ENCODE measurements at regions not wholly inside any gene's neighbourhood (a gene's known extent, or its start where the extent isn't known, plus 50 kb on each side); places are given as distances from the start of the nearest gene placed in this dataset.

DNA sequence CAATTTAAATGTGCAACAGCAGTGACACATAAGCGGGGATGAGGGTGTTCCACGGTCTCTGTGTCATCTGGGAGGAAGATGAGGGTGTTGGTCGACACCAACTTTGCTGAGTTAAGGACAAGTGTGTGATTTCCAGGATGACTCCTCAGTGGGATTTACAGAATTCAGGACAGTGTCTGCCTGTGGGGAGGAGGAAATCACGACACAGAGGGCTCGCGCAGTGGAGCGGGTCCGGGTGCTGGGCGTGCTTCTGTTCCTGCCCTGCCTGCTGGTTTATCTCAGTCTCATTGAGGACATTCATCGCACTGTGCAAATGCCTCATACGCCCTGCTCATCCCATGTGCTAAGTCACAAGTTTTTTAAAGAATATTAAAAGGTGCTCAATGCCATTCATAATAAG, 73.7 kb upstream of the ADAMTS2 start:
- ATAC-seq (replicated peaks; ENCODE audit: extremely low read depth, poor library complexity, severe bottlenecking) (no peak), DNase-seq (ENCODE audit: low spot score in 2 of 2) (no peak)
- H3K27me3 Mint-ChIP-seq, result peaks cover 39% of the 10 kb centered on the region
- no peaks in the 10 kb centered on the region for H3K36me3 Mint-ChIP-seq (ENCODE audit: insufficient read depth)
- H3K9me3 Mint-ChIP-seq, result no peaks in the 10 kb centered on the region
- no peak overlapping the region for H3K27ac Mint-ChIP-seq (ENCODE audit: low read depth)
- H3K4me3 Mint-ChIP-seq, result no peak overlapping the region
- H3K4me1 Mint-ChIP-seq, result no peaks in the 10 kb centered on the region

DNA sequence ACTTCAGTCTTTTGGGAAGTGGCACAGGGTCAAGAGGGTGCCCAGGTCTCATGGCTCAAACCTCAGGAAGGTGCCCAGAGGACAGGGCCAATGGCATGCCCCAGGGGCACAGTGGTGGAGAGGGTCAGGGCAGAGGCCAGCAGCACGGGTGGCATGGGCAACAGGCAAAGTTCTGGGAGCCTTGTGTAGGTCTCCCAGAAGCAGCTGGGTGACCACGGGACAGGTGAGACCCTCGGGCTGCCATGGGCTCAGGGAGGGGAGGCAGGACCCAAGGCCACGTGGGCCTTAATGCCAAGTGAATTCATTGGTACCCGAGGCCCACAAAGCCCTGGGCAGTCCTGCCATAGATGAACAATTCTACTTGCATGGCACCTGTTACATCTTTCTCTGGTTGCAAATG, 72.4 kb upstream of the ADAMTS2 start:
- no peak for DNase-seq (ENCODE audit: low spot score in 2 of 2)
- Mint-ChIP-seq H3K4me1 (no peaks in the 10 kb centered on the region), H3K36me3 (ENCODE audit: insufficient read depth) (no peaks in the 10 kb centered on the region), H3K27me3 (peaks cover 40% of the 10 kb centered on the region), H3K9me3 (no peaks in the 10 kb centered on the region), H3K27ac (ENCODE audit: low read depth) (no peak overlapping the region), H3K4me3 (no peak overlapping the region)
- no peak for ATAC-seq (replicated peaks; ENCODE audit: extremely low read depth, poor library complexity, severe bottlenecking)

DNA sequence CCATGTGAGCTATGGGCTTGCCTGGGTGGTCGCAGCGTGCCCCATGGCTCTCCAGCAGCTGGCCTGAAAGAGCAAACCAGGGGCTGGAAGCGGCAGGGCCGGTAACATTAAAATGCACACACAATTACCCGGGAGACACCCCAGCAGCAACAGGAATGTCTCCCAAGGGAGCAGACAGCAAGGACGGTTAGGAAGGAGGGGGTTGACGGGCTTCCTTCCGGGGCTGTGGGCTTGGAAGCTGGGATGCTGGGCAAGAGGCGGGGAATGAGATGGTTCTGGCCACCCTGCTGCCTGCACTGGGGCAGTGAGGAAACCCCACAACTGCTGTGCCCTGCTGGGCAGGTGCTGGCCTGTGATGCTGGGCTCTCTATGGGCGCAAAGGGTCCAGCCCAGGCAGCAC, 71.8 kb upstream of the ADAMTS2 start:
- Mint-ChIP-seq H3K4me3 (no peak overlapping the region), H3K27ac (ENCODE audit: low read depth) (no peak overlapping the region), H3K27me3 (peaks cover 34% of the 10 kb centered on the region), H3K4me1 (no peaks in the 10 kb centered on the region), H3K9me3 (no peaks in the 10 kb centered on the region), H3K36me3 (ENCODE audit: insufficient read depth) (no peaks in the 10 kb centered on the region)
- ATAC-seq (replicated peaks; ENCODE audit: extremely low read depth, poor library complexity, severe bottlenecking), result no peak
- DNase-seq (ENCODE audit: low spot score in 2 of 2), result no peak

DNA sequence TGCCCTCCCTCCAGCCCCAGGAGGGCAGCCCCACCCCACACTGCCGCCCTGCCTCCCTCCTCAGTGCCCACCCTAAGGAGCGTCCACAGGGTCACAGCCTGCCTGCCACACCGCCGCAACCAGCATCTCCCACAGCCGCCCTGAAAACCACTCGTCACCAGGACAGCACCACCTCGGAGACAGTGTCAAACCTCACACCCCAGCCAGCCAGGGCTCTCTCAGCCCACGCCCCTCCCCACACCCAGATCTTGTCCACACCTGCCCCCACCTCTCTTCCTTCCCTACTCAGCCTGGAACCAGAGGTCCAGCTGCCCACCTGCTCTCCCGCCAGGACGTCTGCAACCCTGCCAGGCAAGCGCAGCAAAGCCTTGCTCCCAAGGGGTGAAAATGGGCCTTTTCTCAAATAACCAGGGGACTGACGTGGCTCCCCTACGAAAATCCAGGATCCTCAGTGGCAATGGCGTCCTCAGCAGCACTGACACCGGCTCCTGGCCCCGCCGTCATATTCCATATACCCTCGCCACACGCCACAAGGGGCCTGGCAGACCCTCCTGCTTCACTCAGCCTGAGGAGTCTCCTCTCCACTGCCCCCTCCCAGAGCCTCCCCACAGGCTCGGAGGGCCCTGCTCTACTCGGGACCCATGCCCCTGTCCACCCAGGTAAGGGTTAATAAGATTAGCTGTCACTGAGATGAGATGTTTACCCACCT, 71.0 kb upstream of the ADAMTS2 start:
- no peak for DNase-seq (ENCODE audit: low spot score in 2 of 2)
- no peak for ATAC-seq (replicated peaks; ENCODE audit: extremely low read depth, poor library complexity, severe bottlenecking)
- Mint-ChIP-seq H3K36me3 (ENCODE audit: insufficient read depth) (no peaks in the 10 kb centered on the region), H3K9me3 (no peaks in the 10 kb centered on the region), H3K27me3 (peaks cover 27% of the 10 kb centered on the region), H3K4me3 (no peak overlapping the region), H3K27ac (ENCODE audit: low read depth) (no peak overlapping the region), H3K4me1 (no peaks in the 10 kb centered on the region)

DNA sequence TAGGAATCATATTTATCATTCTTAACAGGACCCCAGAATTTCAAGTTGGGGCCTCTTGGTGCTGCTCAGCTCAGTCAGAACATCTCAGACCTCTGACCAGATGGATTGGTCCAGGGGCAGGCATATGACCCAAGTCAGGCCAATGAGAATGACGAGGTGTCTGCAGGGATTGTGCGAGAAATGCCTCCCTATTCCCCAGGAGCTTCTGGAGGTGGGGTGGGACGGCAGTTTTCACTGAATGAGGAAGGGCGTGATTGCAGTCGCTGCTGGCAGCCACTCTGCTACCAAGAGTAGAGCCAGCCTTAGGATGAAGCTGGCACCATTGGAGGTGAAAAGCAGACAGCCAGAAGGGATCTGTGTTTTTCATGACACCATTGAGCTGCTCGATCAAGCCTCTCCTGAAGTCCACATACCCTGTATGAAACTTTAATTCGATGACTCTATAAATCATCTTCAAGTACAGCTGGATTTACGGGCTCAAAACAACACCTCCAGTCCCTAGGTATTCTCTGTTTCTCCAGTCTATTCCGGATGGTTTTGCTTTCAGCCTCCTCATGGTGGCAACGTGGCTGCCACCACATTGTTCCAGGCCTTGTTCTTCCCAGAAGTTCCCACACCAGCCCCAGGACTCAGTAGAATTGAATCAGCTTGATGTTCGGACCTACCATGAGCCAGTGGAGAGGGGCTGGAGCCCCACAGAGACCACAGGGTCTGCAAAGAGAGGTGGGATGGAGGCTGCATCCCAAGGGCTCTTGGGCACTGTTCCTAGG, 70.2 kb upstream of the ADAMTS2 start:
- Mint-ChIP-seq H3K4me1 (no peaks in the 10 kb centered on the region), H3K9me3 (no peaks in the 10 kb centered on the region), H3K36me3 (ENCODE audit: insufficient read depth) (no peaks in the 10 kb centered on the region), H3K4me3 (no peak overlapping the region), H3K27ac (ENCODE audit: low read depth) (no peak overlapping the region), H3K27me3 (peaks cover 27% of the 10 kb centered on the region)
- ATAC-seq (replicated peaks; ENCODE audit: extremely low read depth, poor library complexity, severe bottlenecking) (no peak), DNase-seq (ENCODE audit: low spot score in 2 of 2) (no peak)

DNA sequence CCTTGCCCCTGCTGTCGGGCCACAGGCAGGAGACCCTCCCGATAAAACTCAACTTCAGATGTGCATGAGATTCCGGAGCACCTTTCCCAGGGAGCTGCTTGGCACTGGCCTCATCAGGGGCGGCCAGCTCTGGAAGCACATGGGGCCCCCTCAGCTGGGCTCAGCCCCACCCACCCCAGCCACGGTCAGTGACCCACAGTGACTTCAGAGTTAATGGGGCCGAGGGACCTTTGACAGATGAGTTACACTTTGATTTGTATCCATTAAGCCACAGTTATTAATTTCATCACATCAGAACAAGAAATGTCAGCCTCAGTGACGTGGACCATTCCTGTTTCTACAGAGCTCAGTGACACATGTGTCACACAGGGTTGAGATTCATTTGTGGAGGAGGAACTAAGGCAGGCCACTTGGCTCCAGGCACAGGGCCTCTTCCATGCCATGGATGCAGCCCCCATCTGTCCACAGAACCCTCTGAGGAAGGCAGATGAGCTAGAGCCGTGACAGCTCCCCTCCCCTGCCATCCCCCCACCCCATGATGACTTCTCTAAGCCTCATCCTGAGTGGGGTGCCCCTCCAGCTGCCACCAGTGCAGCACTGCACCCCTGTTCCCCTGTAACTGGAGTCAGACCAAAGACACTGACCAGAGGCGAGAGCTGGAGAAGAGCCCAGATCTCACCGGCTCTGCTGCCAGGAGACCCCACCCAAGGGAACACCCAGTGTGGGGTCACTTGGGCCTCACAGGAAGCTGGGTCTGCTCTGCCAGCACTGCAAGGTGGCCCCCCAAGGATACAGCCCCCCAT, 69.4 kb upstream of the ADAMTS2 start:
- no peaks in the 10 kb centered on the region for H3K36me3 Mint-ChIP-seq (ENCODE audit: insufficient read depth)
- peaks cover 27% of the 10 kb centered on the region for H3K27me3 Mint-ChIP-seq
- H3K27ac Mint-ChIP-seq (ENCODE audit: low read depth), result no peak overlapping the region
- ATAC-seq (replicated peaks; ENCODE audit: extremely low read depth, poor library complexity, severe bottlenecking) (no peak), DNase-seq (ENCODE audit: low spot score in 2 of 2) (no peak)
- no peaks in the 10 kb centered on the region for H3K4me1 Mint-ChIP-seq
- no peak overlapping the region for H3K4me3 Mint-ChIP-seq
- no peaks in the 10 kb centered on the region for H3K9me3 Mint-ChIP-seq

DNA sequence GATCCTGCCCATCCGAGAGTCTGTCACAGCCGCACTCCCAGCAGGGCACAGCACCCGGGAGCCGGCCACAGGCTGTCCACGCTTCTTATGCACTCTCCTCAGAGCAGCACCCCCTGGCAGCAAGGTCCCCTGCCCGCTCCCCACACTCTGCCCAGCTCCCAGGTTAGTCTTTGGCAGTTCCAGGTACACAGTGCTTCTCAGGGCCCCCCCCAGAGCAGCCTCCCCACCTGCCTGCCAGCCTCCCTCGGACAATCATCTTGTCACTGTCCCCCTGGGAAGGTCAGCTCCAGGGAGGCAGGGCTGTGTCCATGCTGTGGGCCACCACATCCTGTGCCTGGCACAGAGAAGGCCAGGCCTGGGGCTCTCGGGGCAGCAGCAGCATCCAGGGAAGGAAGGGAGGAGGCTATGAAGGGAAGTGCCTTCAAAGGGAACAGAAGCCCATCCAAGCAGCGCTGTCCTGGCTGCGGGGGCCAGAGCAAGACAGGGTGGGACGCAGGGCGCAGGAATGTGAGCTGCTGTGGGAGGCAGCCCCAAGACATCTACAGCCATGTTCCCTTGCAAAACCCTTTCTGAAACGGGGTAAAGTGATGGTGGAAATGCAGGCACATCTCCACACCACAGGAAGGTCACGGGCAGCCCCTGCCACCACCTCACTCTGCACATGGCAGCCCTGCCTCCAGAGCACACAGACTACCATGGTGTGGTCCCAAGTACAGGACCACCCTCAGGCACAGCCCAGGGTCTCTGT, 68.6 kb upstream of the ADAMTS2 start:
- no peak for DNase-seq (ENCODE audit: low spot score in 2 of 2)
- Mint-ChIP-seq H3K36me3 (ENCODE audit: insufficient read depth) (no peaks in the 10 kb centered on the region), H3K9me3 (no peaks in the 10 kb centered on the region), H3K27ac (ENCODE audit: low read depth) (no peak overlapping the region), H3K4me1 (no peaks in the 10 kb centered on the region), H3K27me3 (peaks cover 28% of the 10 kb centered on the region), H3K4me3 (no peak overlapping the region)
- ATAC-seq (replicated peaks; ENCODE audit: extremely low read depth, poor library complexity, severe bottlenecking), result no peak

DNA sequence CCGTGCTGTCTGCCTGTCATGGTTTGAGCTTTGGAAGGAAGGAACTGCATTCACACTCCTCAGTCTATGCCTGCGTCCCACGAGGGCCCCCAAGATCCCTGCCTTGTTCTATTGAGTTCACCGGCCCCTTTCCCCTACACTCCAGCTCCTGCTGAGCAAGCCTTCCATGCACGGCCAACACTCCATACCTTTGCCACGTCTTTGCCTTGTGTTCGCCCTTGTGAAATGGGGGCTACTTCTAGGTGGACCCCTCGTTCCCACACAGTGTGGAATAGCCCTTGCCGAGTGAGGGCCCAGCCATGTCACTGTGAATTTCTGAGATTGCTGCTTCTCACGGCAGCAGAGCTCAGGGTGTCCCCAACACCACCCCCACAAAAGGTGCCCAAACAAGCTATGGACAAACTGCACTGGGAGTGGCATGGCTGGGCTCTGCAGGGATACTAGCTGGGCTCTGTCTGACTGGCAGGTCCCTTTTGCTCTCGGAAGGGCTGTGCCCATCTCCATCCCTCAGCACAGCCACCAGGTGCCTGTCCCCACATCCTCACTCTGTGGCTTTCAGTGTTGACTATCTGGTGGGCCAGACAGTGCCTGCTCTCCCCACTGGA, 67.9 kb upstream of the ADAMTS2 start:
- H3K4me3 Mint-ChIP-seq, result no peak overlapping the region
- DNase-seq (ENCODE audit: low spot score in 2 of 2) (no peak), ATAC-seq (replicated peaks; ENCODE audit: extremely low read depth, poor library complexity, severe bottlenecking) (no peak)
- no peak overlapping the region for H3K27ac Mint-ChIP-seq (ENCODE audit: low read depth)
- H3K9me3 Mint-ChIP-seq, result no peaks in the 10 kb centered on the region
- no peaks in the 10 kb centered on the region for H3K36me3 Mint-ChIP-seq (ENCODE audit: insufficient read depth)
- H3K4me1 Mint-ChIP-seq, result no peaks in the 10 kb centered on the region
- H3K27me3 Mint-ChIP-seq, result peaks cover 35% of the 10 kb centered on the region

DNA sequence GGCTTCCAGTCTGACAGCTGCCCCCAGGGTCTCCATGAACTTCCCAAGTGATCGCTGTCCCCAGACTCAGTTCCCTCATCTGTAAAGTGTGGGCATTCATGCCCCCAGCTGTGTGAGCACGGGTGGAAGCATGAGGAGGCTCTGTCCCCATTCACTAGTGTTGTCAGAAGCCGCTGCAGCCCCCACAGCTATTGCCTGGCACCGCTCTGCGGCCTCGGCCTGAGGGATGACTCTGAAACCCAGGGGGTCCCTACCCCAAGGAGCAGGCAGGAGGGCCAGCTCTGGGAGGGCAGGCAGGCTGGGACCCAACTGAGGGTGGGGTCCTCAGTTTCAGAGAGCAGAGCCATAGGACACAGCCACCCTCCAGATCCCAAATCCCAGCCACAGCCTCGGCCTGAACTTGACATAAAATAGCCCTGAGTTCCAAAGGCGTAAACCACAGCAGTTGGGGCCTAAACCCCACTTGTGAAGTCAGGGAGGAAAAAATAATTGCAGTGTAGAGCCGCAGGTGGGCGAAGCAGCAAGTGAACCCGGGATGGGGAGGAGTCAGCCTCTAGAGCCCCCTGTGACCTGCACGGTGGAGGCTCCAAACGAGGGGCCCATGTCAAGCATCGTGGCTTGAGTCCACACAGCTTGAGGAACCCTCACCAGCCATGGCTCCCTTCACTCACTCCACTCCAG, 66.0 kb upstream of the ADAMTS2 start:
- no peaks in the 10 kb centered on the region for H3K9me3 Mint-ChIP-seq
- peaks cover 31% of the 10 kb centered on the region for H3K27me3 Mint-ChIP-seq

DNA sequence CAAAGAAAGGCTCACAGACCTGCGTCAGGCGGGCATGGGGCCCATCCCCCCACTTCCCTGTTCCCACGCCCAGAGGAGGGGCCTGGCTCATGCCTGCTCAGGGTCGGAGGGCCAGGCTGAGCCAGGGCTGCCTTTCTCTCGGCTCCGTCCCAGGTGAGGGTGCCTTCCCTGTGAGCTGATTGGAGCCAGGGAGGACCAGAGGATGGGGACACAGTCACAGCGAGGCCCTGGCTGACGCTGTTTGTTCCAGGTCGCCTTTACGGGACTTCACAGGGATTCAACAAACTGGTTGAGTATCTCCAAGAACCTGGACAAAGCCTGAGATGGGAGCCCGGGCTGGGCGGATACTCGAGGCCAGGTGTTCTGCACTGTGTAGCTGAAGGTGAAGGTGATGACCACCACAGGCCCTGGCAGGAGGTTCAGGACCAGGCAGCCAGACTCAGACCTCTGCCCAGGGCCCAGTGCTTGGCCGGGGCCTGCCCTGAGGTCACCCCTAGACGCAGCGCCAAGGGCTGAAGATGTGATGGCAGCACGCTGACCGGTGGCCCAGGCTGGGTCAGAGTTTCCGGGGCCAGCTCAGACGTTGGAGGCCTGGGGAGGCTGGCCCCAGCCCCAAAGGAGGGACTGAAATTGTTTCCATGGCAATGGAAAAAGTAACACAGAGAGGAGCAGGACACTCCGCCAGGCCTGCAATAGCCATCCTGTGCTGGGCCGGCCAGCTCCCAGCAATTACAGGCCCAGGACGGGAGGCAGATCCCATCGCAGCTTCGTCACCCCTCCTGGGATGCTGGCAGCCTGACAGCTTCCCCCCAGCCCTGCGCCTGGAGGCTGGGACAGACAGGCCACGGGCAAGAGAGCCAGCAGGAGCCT, 65.3 kb upstream of the ADAMTS2 start:
- H3K4me1 Mint-ChIP-seq, result no peaks in the 10 kb centered on the region
- peaks cover 26% of the 10 kb centered on the region for H3K27me3 Mint-ChIP-seq
- DNase-seq (ENCODE audit: low spot score in 2 of 2), result no peak
- no peaks in the 10 kb centered on the region for H3K9me3 Mint-ChIP-seq
- ATAC-seq (replicated peaks; ENCODE audit: extremely low read depth, poor library complexity, severe bottlenecking), result no peak
- H3K27ac Mint-ChIP-seq (ENCODE audit: low read depth), result no peak overlapping the region
- no peak overlapping the region for H3K4me3 Mint-ChIP-seq
- no peaks in the 10 kb centered on the region for H3K36me3 Mint-ChIP-seq (ENCODE audit: insufficient read depth)

More for the DNA sequence above, 66.0 kb upstream of the ADAMTS2 start:
- DNase-seq (ENCODE audit: low spot score in 2 of 2) (no peak), ATAC-seq (replicated peaks; ENCODE audit: extremely low read depth, poor library complexity, severe bottlenecking) (no peak)
- Mint-ChIP-seq H3K4me3 (no peak overlapping the region), H3K36me3 (ENCODE audit: insufficient read depth) (no peaks in the 10 kb centered on the region), H3K4me1 (no peaks in the 10 kb centered on the region), H3K27ac (ENCODE audit: low read depth) (no peak overlapping the region)

DNA sequence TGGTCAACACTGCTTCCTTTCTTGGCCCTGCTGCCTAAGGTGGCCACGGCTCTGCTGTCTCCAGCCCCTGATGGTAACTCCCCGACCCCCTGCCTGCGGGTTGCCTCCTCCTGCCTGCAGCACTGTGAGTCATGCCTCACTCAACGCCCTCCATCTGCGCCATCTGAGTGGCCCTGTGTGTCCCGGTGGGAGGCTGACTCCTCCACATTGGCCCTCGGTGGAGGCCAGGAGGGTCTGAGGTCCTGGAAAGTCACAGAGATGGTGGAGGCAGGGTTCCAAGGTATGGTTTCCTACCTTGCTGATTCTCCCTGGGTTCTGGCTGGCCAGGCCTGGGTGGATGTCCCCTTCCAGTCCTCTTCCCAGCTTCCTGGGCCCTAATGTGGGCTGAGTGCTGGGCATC, 64.5 kb upstream of the ADAMTS2 start:
- Mint-ChIP-seq H3K36me3 (ENCODE audit: insufficient read depth) (no peaks in the 10 kb centered on the region), H3K27ac (ENCODE audit: low read depth) (no peak overlapping the region), H3K4me3 (no peak overlapping the region), H3K4me1 (no peaks in the 10 kb centered on the region), H3K9me3 (no peaks in the 10 kb centered on the region), H3K27me3 (peaks cover 26% of the 10 kb centered on the region)
- DNase-seq (ENCODE audit: low spot score in 2 of 2) (no peak), ATAC-seq (replicated peaks; ENCODE audit: extremely low read depth, poor library complexity, severe bottlenecking) (no peak)
